IPS-18c (cell line): ENCODE measurements at regions not wholly inside any gene's neighbourhood (a gene's known extent, or its start where the extent isn't known, plus 50 kb on each side); places are given as distances from the start of the nearest gene placed in this dataset.

ENCODE experiments used
- H3K4me3 ChIP-seq: 2 replicates; pipeline ENCODE4 v1.7.0; 2013; ENCODE audit warnings: low read depth, mild to moderate bottlenecking, low read length, moderate library complexity; ENCODE audit not compliant: insufficient read depth
- H3K9me3 ChIP-seq: one replicate; pipeline ENCODE4 v1.6.1; 2013; ENCODE audit warnings: mild to moderate bottlenecking, low read length, moderate library complexity; ENCODE audit not compliant: control insufficient read depth, insufficient read depth

- Histone ChIP-seq H3K4me3 (no peak overlapping the region), H3K9me3 (no peaks in the 10 kb centered on the region)
These were observed 151.0 kb upstream of the THBS1 start for GRCh38 chr15:39429898-39430357.

- H3K9me3 ChIP-seq = no peaks in the 10 kb centered on the region
- H3K4me3 ChIP-seq = no peak overlapping the region
These were observed 150.5 kb upstream of the THBS1 start for GRCh38 chr15:39430389-39430788.

GRCh38 chr15:39431376-39431775, 149.5 kb upstream of the THBS1 start:
- H3K9me3 ChIP-seq = no peaks in the 10 kb centered on the region
- H3K4me3 ChIP-seq = no peak overlapping the region

GRCh38 chr15:39432026-39432425, 148.9 kb upstream of the THBS1 start:
- Histone ChIP-seq H3K9me3 (no peaks in the 10 kb centered on the region), H3K4me3 (no peak overlapping the region)

GRCh38 chr15:39432912-39433348, 147.9 kb upstream of the THBS1 start:
- H3K9me3 ChIP-seq = no peaks in the 10 kb centered on the region
- no peak overlapping the region for H3K4me3 ChIP-seq

- H3K4me3 ChIP-seq = no peak overlapping the region
- H3K9me3 ChIP-seq = no peaks in the 10 kb centered on the region
These were observed 147.5 kb upstream of the THBS1 start for GRCh38 chr15:39433376-39433775.

GRCh38 chr15:39434163-39434562, 146.7 kb upstream of the THBS1 start:
- no peak overlapping the region for H3K4me3 ChIP-seq
- H3K9me3 ChIP-seq = no peaks in the 10 kb centered on the region

GRCh38 chr15:39434751-39435238, 146.1 kb upstream of the THBS1 start:
- H3K4me3 ChIP-seq = no peak overlapping the region
- no peaks in the 10 kb centered on the region for H3K9me3 ChIP-seq

GRCh38 chr15:39435244-39435643, 145.6 kb upstream of the THBS1 start:
- H3K9me3 ChIP-seq = no peaks in the 10 kb centered on the region
- no peak overlapping the region for H3K4me3 ChIP-seq

GRCh38 chr15:39438260-39438659, 142.6 kb upstream of the THBS1 start:
- no peaks in the 10 kb centered on the region for H3K9me3 ChIP-seq
- no peak overlapping the region for H3K4me3 ChIP-seq

- Histone ChIP-seq H3K4me3 (no peak overlapping the region), H3K9me3 (no peaks in the 10 kb centered on the region)
These were observed 141.9 kb upstream of the THBS1 start for GRCh38 chr15:39438799-39439592.

GRCh38 chr15:39442898-39443297, 138.0 kb upstream of the THBS1 start:
- H3K9me3 ChIP-seq = no peaks in the 10 kb centered on the region
- no peak overlapping the region for H3K4me3 ChIP-seq

- Histone ChIP-seq H3K4me3 (no peak overlapping the region), H3K9me3 (no peaks in the 10 kb centered on the region)
These were observed 137.1 kb upstream of the THBS1 start for GRCh38 chr15:39443659-39444219.

GRCh38 chr15:39444735-39445470, 136.0 kb upstream of the THBS1 start:
- H3K4me3 ChIP-seq = no peak overlapping the region
- H3K9me3 ChIP-seq = no peaks in the 10 kb centered on the region

- Histone ChIP-seq H3K9me3 (no peaks in the 10 kb centered on the region), H3K4me3 (no peak overlapping the region)
These were observed 134.9 kb upstream of the THBS1 start for GRCh38 chr15:39445931-39446330.

GRCh38 chr15:39447346-39447745, 133.5 kb upstream of the THBS1 start:
- H3K4me3 ChIP-seq = no peak overlapping the region
- no peaks in the 10 kb centered on the region for H3K9me3 ChIP-seq

- Histone ChIP-seq H3K9me3 (no peaks in the 10 kb centered on the region), H3K4me3 (no peak overlapping the region)
These were observed 133.0 kb upstream of the THBS1 start for GRCh38 chr15:39447881-39448280.

GRCh38 chr15:39448409-39448808, 132.5 kb upstream of the THBS1 start:
- Histone ChIP-seq H3K4me3 (no peak overlapping the region), H3K9me3 (no peaks in the 10 kb centered on the region)
